ENCODE measurements at regions not wholly inside any gene's neighbourhood (a gene's known extent, or its start where the extent isn't known, plus 50 kb on each side); places are given as distances from the start of the nearest gene placed in this dataset.
"Not testable (repeated sequence)": the region's sequence is repeated elsewhere in the genome, so short reads cannot be mapped to it uniquely, and the experiment has no call there.

- peak; percentile 70 for DNase-seq (ENCODE audit: low read depth)
These were observed 93.0 kb downstream of the CRLF3 start for GRCh38 chr17:30731210-30732132.

- not testable (repeated sequence) for DNase-seq (ENCODE audit: low read depth)
These were observed 93.7 kb downstream of the CRLF3 start for GRCh38 chr17:30730837-30731209.

GRCh38 chr17:30730171-30730836, 94.2 kb downstream of the CRLF3 start:
- DNase-seq (ENCODE audit: low read depth): not testable (repeated sequence)

- DNase-seq (ENCODE audit: low read depth): not testable (repeated sequence)
These were observed 94.9 kb downstream of the CRLF3 start for GRCh38 chr17:30729471-30730170.

- not testable (repeated sequence) for DNase-seq (ENCODE audit: low read depth)
These were observed 97.0 kb downstream of the CRLF3 start for GRCh38 chr17:30727517-30727916.

- DNase-seq (ENCODE audit: low read depth): not testable (repeated sequence)
These were observed 97.8 kb downstream of the CRLF3 start for GRCh38 chr17:30726734-30727133.

- not testable (repeated sequence) for DNase-seq (ENCODE audit: low read depth)
These were observed 98.2 kb downstream of the CRLF3 start for GRCh38 chr17:30726310-30726709.

GRCh38 chr17:30724034-30724650, 100.3 kb downstream of the CRLF3 start:
- not testable (repeated sequence) for DNase-seq (ENCODE audit: low read depth)

GRCh38 chr17:30722114-30722780, 102.2 kb downstream of the CRLF3 start:
- DNase-seq (ENCODE audit: low read depth): not testable (repeated sequence)

- DNase-seq (ENCODE audit: low read depth): not testable (repeated sequence)
These were observed 103.5 kb downstream of the CRLF3 start for GRCh38 chr17:30720971-30721370.

- no peak for DNase-seq (ENCODE audit: low read depth)
These were observed 104.5 kb downstream of the CRLF3 start for GRCh38 chr17:30720013-30720471.

- DNase-seq (ENCODE audit: low read depth): peak; percentile 75
These were observed 105.1 kb downstream of the CRLF3 start for GRCh38 chr17:30719131-30719973.

GRCh38 chr17:30718691-30719090, 105.8 kb downstream of the CRLF3 start:
- not testable (repeated sequence) for DNase-seq (ENCODE audit: low read depth)

GRCh38 chr17:30718099-30718447, 106.4 kb downstream of the CRLF3 start:
- not testable (repeated sequence) for DNase-seq (ENCODE audit: low read depth)

GRCh38 chr17:30717291-30718098, 107.0 kb downstream of the CRLF3 start:
- no peak for DNase-seq (ENCODE audit: low read depth)

- DNase-seq (ENCODE audit: low read depth): no peak
These were observed 107.8 kb downstream of the CRLF3 start for GRCh38 chr17:30716461-30717290.

GRCh38 chr17:30714825-30715622, 109.5 kb downstream of the CRLF3 start:
- DNase-seq (ENCODE audit: low read depth): not testable (repeated sequence)

- DNase-seq (ENCODE audit: low read depth): not testable (repeated sequence)
These were observed 110.7 kb downstream of the CRLF3 start for GRCh38 chr17:30713805-30714204.
